ENCODE measurements at regions not wholly inside any gene's neighbourhood (a gene's known extent, or its start where the extent isn't known, plus 50 kb on each side); places are given as distances from the start of the nearest gene placed in this dataset.

DNA sequence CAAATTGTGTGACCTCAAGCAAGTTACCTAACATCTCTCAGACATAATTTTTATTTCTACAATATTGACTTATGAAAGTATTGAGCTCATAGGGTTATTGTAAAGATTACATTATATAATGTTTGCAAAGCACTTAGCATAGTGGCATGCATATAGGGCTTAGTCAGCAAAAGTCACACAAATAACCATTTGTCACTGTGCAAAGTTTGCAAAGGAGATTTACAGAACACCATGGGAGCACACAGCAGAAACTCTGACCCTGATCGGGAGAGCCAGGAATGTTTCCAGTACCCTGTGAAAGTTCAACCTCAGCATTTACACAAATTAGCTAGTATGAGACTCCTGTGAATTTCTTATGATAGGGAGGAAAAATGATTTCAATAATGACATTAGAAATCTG, 804.6 kb upstream of the RAG2 start:
- no peak for DNase-seq (ENCODE audit: low read depth in 1 of 2, low spot score in 1 of 2)
- TF ChIP-seq, protein P1, sequence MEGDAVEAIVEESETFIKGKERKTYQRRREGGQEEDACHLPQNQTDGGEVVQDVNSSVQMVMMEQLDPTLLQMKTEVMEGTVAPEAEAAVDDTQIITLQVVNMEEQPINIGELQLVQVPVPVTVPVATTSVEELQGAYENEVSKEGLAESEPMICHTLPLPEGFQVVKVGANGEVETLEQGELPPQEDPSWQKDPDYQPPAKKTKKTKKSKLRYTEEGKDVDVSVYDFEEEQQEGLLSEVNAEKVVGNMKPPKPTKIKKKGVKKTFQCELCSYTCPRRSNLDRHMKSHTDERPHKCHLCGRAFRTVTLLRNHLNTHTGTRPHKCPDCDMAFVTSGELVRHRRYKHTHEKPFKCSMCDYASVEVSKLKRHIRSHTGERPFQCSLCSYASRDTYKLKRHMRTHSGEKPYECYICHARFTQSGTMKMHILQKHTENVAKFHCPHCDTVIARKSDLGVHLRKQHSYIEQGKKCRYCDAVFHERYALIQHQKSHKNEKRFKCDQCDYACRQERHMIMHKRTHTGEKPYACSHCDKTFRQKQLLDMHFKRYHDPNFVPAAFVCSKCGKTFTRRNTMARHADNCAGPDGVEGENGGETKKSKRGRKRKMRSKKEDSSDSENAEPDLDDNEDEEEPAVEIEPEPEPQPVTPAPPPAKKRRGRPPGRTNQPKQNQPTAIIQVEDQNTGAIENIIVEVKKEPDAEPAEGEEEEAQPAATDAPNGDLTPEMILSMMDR (IDR thresholded peaks at IDR 0.05; ENCODE audit: low read depth, low read length) = no peak

DNA sequence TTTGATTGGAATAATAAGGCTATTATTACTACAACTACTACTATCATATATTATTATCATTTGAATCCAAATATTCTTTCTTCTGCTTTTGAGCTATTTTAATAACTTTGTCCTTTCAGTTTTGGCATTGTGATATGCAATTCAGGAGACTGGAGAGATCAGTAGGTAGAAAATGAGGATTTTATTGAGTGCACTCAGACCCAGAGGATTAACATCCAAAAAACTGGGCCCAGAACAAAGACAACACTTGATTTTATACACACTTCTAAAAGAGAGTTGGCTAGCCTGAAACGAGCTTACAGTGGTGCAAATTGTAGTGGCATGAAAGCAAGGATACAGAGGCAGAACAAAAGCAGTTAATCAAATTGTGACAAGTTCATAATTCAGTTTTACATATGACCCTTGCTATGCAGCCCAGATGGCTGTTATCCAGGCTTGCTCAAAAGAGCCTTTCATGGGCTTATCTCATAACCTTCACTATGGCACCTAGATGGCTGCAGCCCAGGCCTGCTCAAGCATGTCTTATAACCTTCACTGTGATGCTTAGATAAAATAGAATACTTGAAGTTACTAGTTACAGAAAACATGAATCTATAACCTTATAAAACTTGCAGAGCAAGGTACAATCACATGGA, 796.3 kb upstream of the RAG2 start:
- H3K9me3 ChIP-seq (ENCODE audit: low read depth) = no peaks in the 10 kb centered on the region

More for the DNA sequence above, 804.6 kb upstream of the RAG2 start:
- H3K4me3 ChIP-seq = no peak overlapping the region
- H3K36me3 ChIP-seq = no peaks in the 10 kb centered on the region
- H3K9me3 ChIP-seq (ENCODE audit: low read depth) = no peaks in the 10 kb centered on the region
- H3K27me3 ChIP-seq = no peaks in the 10 kb centered on the region
- no peaks in the 10 kb centered on the region for H3K4me1 ChIP-seq (ENCODE audit: low read depth)
- no peak overlapping the region for H3K27ac ChIP-seq

DNA sequence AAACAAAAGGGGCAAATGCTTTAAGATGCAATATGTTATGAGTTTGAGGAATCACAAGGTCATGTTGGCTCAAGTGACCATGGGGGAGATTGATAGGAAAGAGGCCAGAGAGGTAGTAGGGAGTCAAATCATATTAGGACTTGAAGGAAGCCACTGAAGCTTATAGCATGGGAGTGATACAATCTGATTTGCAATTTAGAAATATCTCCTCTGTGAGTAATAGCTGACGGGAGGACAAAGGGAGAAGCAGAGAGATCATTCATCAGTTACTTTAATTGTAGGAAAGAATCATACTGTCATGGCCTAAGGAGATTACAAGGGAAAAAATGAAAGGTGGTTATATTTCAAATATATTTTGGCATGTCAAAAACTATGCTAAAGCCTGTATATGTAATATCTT, 793.6 kb upstream of the RAG2 start:
- TF ChIP-seq, protein P1 (IDR thresholded peaks at IDR 0.05; ENCODE audit: low read depth, low read length) = no peak
- no peak overlapping the region for H3K4me3 ChIP-seq
- no peak overlapping the region for H3K27ac ChIP-seq
- no peak for DNase-seq (ENCODE audit: low read depth in 1 of 2, low spot score in 1 of 2)
- H3K27me3 ChIP-seq = no peaks in the 10 kb centered on the region
- no peaks in the 10 kb centered on the region for H3K36me3 ChIP-seq
- no peaks in the 10 kb centered on the region for H3K9me3 ChIP-seq (ENCODE audit: low read depth)
- no peaks in the 10 kb centered on the region for H3K4me1 ChIP-seq (ENCODE audit: low read depth)

More for the DNA sequence above, 796.3 kb upstream of the RAG2 start:
- no peaks in the 10 kb centered on the region for H3K27me3 ChIP-seq
- no peak for DNase-seq (ENCODE audit: low read depth in 1 of 2, low spot score in 1 of 2)
- H3K4me1 ChIP-seq (ENCODE audit: low read depth) = no peaks in the 10 kb centered on the region
- TF ChIP-seq, protein P1 (IDR thresholded peaks at IDR 0.05; ENCODE audit: low read depth, low read length) = no peak
- no peak overlapping the region for H3K4me3 ChIP-seq
- no peak overlapping the region for H3K27ac ChIP-seq
- H3K36me3 ChIP-seq = no peaks in the 10 kb centered on the region

DNA sequence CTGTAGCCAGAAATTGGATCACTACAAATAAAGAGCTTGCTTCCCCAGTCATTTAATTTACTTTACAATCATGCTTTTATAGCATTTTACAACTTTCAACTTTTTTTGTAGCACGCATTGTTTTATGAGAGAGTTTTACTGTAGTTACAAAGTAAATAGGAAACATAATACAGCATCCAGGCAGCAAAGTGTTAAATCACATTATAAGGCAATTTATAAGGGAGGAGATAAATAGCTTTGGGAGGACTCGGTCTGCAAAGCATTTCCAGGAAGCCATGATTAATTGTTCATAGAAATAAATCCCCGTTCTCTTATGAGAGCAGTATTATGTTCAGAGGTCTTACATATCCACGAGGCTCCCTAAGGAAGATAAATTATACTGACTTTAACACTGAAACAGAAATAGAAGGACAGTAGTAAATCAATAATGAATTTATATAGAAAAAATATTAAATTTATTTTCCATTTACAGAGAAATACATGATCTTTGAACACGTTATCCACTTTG, 792.6 kb upstream of the RAG2 start:
- H3K27me3 ChIP-seq = no peaks in the 10 kb centered on the region
- no peaks in the 10 kb centered on the region for H3K4me1 ChIP-seq (ENCODE audit: low read depth)
- H3K27ac ChIP-seq = no peak overlapping the region
- H3K36me3 ChIP-seq = no peaks in the 10 kb centered on the region
- no peak overlapping the region for H3K4me3 ChIP-seq
- TF ChIP-seq, protein P1 (IDR thresholded peaks at IDR 0.05; ENCODE audit: low read depth, low read length) = no peak
- H3K9me3 ChIP-seq (ENCODE audit: low read depth) = no peaks in the 10 kb centered on the region
- DNase-seq (ENCODE audit: low read depth in 1 of 2, low spot score in 1 of 2) = no peak

DNA sequence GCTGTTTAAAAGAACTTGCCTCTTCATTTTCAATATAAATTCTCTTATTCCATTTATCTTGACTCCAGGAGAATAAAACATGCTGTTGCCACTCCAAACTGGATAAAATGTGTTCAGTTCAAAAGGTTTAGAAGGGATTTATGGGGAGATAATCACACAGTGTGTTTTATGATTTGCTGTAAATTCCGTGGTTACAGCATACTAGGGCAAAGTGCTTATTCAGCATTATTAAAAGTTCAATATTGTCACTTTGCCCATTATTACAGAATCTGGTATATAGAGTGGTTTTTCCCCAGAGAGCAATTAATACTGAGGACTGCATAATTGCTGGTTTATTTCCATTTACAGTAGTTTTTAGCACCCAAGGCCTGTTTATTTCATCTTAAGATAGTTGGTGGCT, 780.9 kb upstream of the RAG2 start:
- Histone ChIP-seq H3K4me1 (ENCODE audit: low read depth) (no peaks in the 10 kb centered on the region), H3K9me3 (ENCODE audit: low read depth) (no peaks in the 10 kb centered on the region), H3K27me3 (no peaks in the 10 kb centered on the region), H3K4me3 (no peak overlapping the region), H3K27ac (no peak overlapping the region), H3K36me3 (no peaks in the 10 kb centered on the region)
- TF ChIP-seq, protein P1 (IDR thresholded peaks at IDR 0.05; ENCODE audit: low read depth, low read length) = no peak
- no peak for DNase-seq (ENCODE audit: low read depth in 1 of 2, low spot score in 1 of 2)
